Type B pancreatic cell (in vitro differentiated cells): ENCODE measurements at regions not wholly inside any gene's neighbourhood (a gene's known extent, or its start where the extent isn't known, plus 50 kb on each side); places are given as distances from the start of the nearest gene placed in this dataset.
A peak's percentile ranks its signal among the peaks of the same experiment; 100 is the strongest.

Experiments used
- DNase-seq: peaks from one replicate; pipeline ENCODE4 v3.0.0; 2021; ENCODE audit warnings: mixed read lengths; ENCODE audit not compliant: unreplicated experiment; ENCODE audit errors: extremely low spot score
- H3K27ac Mint-ChIP-seq: 2 replicates; pipeline ENCODE4 v1.8.0; 2021; ENCODE audit warnings: mild to moderate bottlenecking, mixed read lengths
- H3K27me3 Mint-ChIP-seq: 2 replicates; pipeline ENCODE4 v1.8.0; 2021; ENCODE audit warnings: mixed read lengths
- H3K36me3 Mint-ChIP-seq: 2 replicates; pipeline ENCODE4 v1.8.0; 2021; ENCODE audit warnings: mixed read lengths
- H3K4me1 Mint-ChIP-seq: one replicate; pipeline ENCODE4 v1.8.0; 2021; ENCODE audit warnings: mixed read lengths; ENCODE audit not compliant: unreplicated experiment
- H3K4me3 Mint-ChIP-seq: 2 replicates; pipeline ENCODE4 v1.8.0; 2021; ENCODE audit warnings: mild to moderate bottlenecking, mixed read lengths
- H3K9me3 Mint-ChIP-seq: 2 replicates; pipeline ENCODE4 v1.8.0; 2021; ENCODE audit warnings: mixed read lengths
- CTCF ChIP-seq: fragments of 200-600 bp; sonication (generic); conservative IDR thresholded peaks from 2 replicates; pipeline ENCODE4 v1.5.0; 2021; ENCODE audit warnings: antibody characterized with exemption, mild to moderate bottlenecking

GRCh38 chr5:104821606-104822005 is 1259.0 kb upstream of the NUDT12 start:
- Mint-ChIP-seq H3K27me3 (no peaks in the 10 kb centered on the region), H3K36me3 (no peaks in the 10 kb centered on the region), H3K4me3 (no peak overlapping the region), H3K4me1 (no peaks in the 10 kb centered on the region), H3K27ac (no peak overlapping the region), H3K9me3 (no peaks in the 10 kb centered on the region)
- no peak for TF ChIP-seq CTCF
- no peak for DNase-seq

GRCh38 chr5:104817127-104817526 is 1254.5 kb upstream of the NUDT12 start:
- TF ChIP-seq CTCF = no peak
- Mint-ChIP-seq H3K27ac (no peak overlapping the region), H3K4me3 (no peak overlapping the region), H3K4me1 (no peaks in the 10 kb centered on the region), H3K36me3 (no peaks in the 10 kb centered on the region), H3K27me3 (no peaks in the 10 kb centered on the region), H3K9me3 (no peaks in the 10 kb centered on the region)
- DNase-seq = no peak

GRCh38 chr5:104815212-104815611 is 1252.6 kb upstream of the NUDT12 start:
- Mint-ChIP-seq H3K27me3 (no peaks in the 10 kb centered on the region), H3K4me1 (no peaks in the 10 kb centered on the region), H3K9me3 (no peaks in the 10 kb centered on the region), H3K4me3 (no peak overlapping the region), H3K27ac (no peak overlapping the region), H3K36me3 (no peaks in the 10 kb centered on the region)
- TF ChIP-seq CTCF = no peak
- no peak for DNase-seq

GRCh38 chr5:104800440-104801048 is 1238.0 kb upstream of the NUDT12 start:
- H3K27me3 Mint-ChIP-seq = no peaks in the 10 kb centered on the region
- no peaks in the 10 kb centered on the region for H3K36me3 Mint-ChIP-seq
- peak; percentile 39 for TF ChIP-seq CTCF
- H3K27ac Mint-ChIP-seq = no peak overlapping the region
- H3K4me1 Mint-ChIP-seq = no peaks in the 10 kb centered on the region
- no peaks in the 10 kb centered on the region for H3K9me3 Mint-ChIP-seq
- H3K4me3 Mint-ChIP-seq = no peak overlapping the region
- no peak for DNase-seq

- no peaks in the 10 kb centered on the region for H3K27me3 Mint-ChIP-seq
- DNase-seq = no peak
- no peak overlapping the region for H3K4me3 Mint-ChIP-seq
- TF ChIP-seq CTCF = no peak
- no peaks in the 10 kb centered on the region for H3K36me3 Mint-ChIP-seq
- no peaks in the 10 kb centered on the region for H3K9me3 Mint-ChIP-seq
- no peaks in the 10 kb centered on the region for H3K4me1 Mint-ChIP-seq
- H3K27ac Mint-ChIP-seq = no peak overlapping the region
Measured at GRCh38 chr5:104793755-104794080, 1231.1 kb upstream of the NUDT12 start.
